Calu3 (cell line): ENCODE measurements at regions not wholly inside any gene's neighbourhood (a gene's known extent, or its start where the extent isn't known, plus 50 kb on each side); places are given as distances from the start of the nearest gene placed in this dataset.

Source experiments
- BruUV-seq: library from RNA; stranded (reverse); fragments of 400-500 nt; replicated peaks from 2 replicates; lab custom pipeline; 2021; lab: Mats Ljungman, UMichigan
- CTCF ChIA-PET: fragments of 300-600 bp; sonication (Branson Sonifier 250); formaldehyde crosslinking; loops from one replicate; lab custom pipeline; 2022; ENCODE audit warnings: antibody characterized with exemption; lab: Charles Lee
- DNase-seq: peaks from one replicate; pipeline ENCODE4 v3.0.0; 2022
- H3K27ac Mint-ChIP-seq: one replicate; pipeline ENCODE4 v1.8.0; 2022; ENCODE audit warnings: mixed read lengths; ENCODE audit not compliant: unreplicated experiment
- H3K27me3 Mint-ChIP-seq: one replicate; pipeline ENCODE4 v1.8.0; 2022; ENCODE audit warnings: mixed read lengths; ENCODE audit not compliant: unreplicated experiment
- H3K36me3 Mint-ChIP-seq: one replicate; pipeline ENCODE4 v1.8.0; 2022; ENCODE audit warnings: mild to moderate bottlenecking, moderate library complexity, mixed read lengths; ENCODE audit not compliant: insufficient read depth, unreplicated experiment
- H3K4me1 Mint-ChIP-seq: one replicate; pipeline ENCODE4 v1.8.0; 2022; ENCODE audit warnings: mild to moderate bottlenecking, low read depth, mixed read lengths; ENCODE audit not compliant: unreplicated experiment
- H3K4me3 Mint-ChIP-seq: one replicate; pipeline ENCODE4 v1.8.0; 2022; ENCODE audit warnings: mild to moderate bottlenecking, low read depth, moderate library complexity, mixed read lengths; ENCODE audit not compliant: unreplicated experiment
- H3K9me3 Mint-ChIP-seq: one replicate; pipeline ENCODE4 v1.8.0; 2022; ENCODE audit warnings: low read depth, mixed read lengths; ENCODE audit not compliant: unreplicated experiment
- intact Hi-C: fragments of 100-400 bp; cut with micrococcal nuclease; formaldehyde crosslinking; loops from one replicate; pipeline ENCODE4 v1.10.0; 2022; ENCODE audit not compliant: unreplicated experiment
- TF ChIP-seq, protein P1 (sequence below): fragments of 200-600 bp; IDR thresholded peaks from one replicate; pipeline ENCODE4 v1.8.0; 2022; ENCODE audit warnings: antibody characterized with exemption; ENCODE audit not compliant: unreplicated experiment

DNA sequence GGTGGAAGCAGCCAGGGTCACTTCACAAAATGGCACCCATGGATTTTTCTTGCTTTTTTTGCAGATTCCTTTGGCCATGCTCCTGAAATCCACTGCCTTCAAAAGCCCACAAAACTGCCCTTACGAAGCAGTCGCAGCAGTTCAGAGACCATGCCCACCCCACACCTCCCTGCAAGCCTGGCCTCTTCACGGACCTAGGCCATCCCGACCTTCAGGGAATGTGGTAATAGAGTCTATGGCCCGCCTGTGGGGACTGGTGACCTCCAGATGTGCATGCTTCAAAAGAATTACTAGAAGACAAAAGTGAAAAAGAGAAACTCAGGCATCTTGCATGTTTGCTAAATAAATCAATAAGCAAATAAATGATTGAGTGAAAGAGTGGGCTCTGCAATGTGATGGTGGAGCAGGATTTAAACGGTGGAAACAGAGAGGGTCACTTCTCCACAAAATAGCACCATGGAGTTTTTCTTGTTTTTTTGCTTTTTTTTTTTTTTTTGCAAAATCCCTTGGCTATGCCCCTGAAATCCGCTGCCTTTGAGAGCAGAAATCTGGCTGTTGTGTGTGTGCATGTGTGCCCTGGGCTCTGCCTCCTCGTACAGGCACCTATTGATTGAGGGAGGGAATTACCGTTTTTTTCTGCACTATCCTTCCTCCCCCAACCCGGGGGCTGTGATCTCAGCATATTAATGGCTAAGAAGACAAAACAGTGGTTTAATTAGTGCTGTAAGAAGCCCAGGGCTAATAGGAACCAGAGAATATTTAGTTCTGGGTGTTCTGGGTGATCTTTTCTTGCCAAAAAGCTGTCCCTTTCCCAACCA is 107.4 kb downstream of the PXDC1 start:
- intact Hi-C loops = no loop called here
- no peaks in the 10 kb centered on the region for H3K36me3 Mint-ChIP-seq
- H3K9me3 Mint-ChIP-seq = no peaks in the 10 kb centered on the region
- no peaks in the 10 kb centered on the region for H3K4me1 Mint-ChIP-seq
- peaks cover 59% of the 10 kb centered on the region for H3K27me3 Mint-ChIP-seq
- no peak overlapping the region for H3K27ac Mint-ChIP-seq
- no peak for DNase-seq
- TF ChIP-seq, protein P1, sequence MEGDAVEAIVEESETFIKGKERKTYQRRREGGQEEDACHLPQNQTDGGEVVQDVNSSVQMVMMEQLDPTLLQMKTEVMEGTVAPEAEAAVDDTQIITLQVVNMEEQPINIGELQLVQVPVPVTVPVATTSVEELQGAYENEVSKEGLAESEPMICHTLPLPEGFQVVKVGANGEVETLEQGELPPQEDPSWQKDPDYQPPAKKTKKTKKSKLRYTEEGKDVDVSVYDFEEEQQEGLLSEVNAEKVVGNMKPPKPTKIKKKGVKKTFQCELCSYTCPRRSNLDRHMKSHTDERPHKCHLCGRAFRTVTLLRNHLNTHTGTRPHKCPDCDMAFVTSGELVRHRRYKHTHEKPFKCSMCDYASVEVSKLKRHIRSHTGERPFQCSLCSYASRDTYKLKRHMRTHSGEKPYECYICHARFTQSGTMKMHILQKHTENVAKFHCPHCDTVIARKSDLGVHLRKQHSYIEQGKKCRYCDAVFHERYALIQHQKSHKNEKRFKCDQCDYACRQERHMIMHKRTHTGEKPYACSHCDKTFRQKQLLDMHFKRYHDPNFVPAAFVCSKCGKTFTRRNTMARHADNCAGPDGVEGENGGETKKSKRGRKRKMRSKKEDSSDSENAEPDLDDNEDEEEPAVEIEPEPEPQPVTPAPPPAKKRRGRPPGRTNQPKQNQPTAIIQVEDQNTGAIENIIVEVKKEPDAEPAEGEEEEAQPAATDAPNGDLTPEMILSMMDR = no peak
- H3K4me3 Mint-ChIP-seq = no peak overlapping the region
- CTCF ChIA-PET = no interaction called here
- BruUV-seq = no TSS peak

DNA sequence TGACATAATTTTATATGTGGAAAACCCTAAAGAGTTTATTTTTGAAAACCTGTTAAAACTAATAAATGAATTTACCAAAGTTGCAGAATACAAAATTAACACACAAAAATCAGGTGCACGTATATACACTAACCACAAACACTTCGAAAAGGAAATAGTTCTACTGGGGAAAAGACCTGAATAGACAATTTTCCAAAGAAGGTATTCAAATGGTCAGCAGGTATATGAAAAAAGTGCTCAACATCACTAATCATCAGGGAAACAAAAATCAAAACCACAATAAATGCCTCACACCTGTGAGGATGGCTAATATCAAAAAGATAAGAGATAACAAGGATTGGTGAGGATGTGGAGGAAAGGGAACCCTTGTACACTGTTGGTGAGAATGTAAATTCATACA is 110.6 kb downstream of the PXDC1 start:
- H3K9me3 Mint-ChIP-seq = peaks cover 3% of the 10 kb centered on the region
- no peaks in the 10 kb centered on the region for H3K4me1 Mint-ChIP-seq
- H3K36me3 Mint-ChIP-seq = no peaks in the 10 kb centered on the region
- intact Hi-C loops = no loop called here
- TF ChIP-seq, protein P1 = no peak
- DNase-seq = no peak
- H3K27ac Mint-ChIP-seq = no peak overlapping the region
- peaks cover 57% of the 10 kb centered on the region for H3K27me3 Mint-ChIP-seq
- no TSS peak for BruUV-seq
- CTCF ChIA-PET = no interaction called here
- H3K4me3 Mint-ChIP-seq = no peak overlapping the region

DNA sequence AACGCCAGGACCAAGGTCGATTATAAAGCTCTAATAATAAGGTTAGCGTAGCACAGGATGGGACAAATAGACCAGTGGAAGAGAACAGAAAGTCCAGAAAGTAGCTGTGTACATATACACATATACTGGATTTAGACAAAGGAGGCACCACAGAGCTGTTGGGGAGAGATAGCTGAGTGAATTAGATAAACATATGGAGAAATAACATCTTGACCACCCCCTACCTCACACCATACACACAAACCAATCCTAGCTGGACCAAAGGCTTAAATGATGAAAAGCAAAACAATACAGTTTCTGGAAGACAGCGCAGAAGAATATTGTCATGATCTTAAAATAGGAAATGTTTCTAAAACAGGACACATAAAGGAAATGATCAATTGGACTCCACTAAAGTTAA is 112.9 kb downstream of the PXDC1 start:
- CTCF ChIA-PET = interaction anchor here (0.6 kb wide), 1 partner anchor 340 kb away, joined by 3 read pairs; no protein-coding TSS in a partner anchor
- Mint-ChIP-seq H3K4me3 (no peak overlapping the region), H3K9me3 (peaks cover 3% of the 10 kb centered on the region), H3K4me1 (no peaks in the 10 kb centered on the region), H3K36me3 (no peaks in the 10 kb centered on the region), H3K27ac (no peak overlapping the region), H3K27me3 (peaks cover 41% of the 10 kb centered on the region)
- intact Hi-C loops = no loop called here
- no peak for DNase-seq
- TF ChIP-seq, protein P1 = no peak
- BruUV-seq = no TSS peak

DNA sequence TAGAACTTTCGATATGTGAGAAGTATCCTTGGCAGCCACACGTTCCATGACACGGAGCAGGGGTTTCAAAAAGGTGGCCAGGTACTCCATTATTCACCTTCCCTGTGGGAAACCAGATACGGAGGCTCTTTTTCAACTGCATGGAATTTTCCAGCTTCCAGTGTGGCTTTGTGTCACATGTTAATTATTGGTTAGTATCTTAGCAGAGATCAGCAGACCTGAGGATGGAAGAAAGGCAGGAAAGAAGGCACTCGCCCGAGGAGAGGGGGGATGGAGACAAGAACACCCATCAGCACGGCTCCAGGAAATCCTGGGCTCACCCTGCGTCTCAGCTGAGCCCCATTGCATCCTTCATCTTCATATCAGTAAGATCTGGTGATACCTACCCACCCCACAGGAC is 115.5 kb downstream of the PXDC1 start:
- CTCF ChIA-PET = no interaction called here
- no peaks in the 10 kb centered on the region for H3K4me1 Mint-ChIP-seq
- H3K9me3 Mint-ChIP-seq = peaks cover 3% of the 10 kb centered on the region
- no peak overlapping the region for H3K27ac Mint-ChIP-seq
- BruUV-seq = no TSS peak
- H3K4me3 Mint-ChIP-seq = no peak overlapping the region
- intact Hi-C loops = no loop called here
- H3K27me3 Mint-ChIP-seq = peaks cover 34% of the 10 kb centered on the region
- H3K36me3 Mint-ChIP-seq = no peaks in the 10 kb centered on the region
- TF ChIP-seq, protein P1 = no peak
- no peak for DNase-seq
